ENCODE measurements at regions not wholly inside any gene's neighbourhood (a gene's known extent, or its start where the extent isn't known, plus 50 kb on each side); places are given as distances from the start of the nearest gene placed in this dataset.

- H3K9me3 ChIP-seq (ENCODE audit: low read length), result peaks cover 19% of the 10 kb centered on the region; the same call in 1 of the 2 replicates
- intact Hi-C loops (cut with micrococcal nuclease; ENCODE audit: unreplicated experiment), result no loop called here
- TF ChIP-seq EZH2phosphoT487 (IDR thresholded peaks at IDR 0.05; ENCODE audit: borderline replicate concordance, low read depth, low read length), result no peak
- TF ChIP-seq CTCF (conservative IDR thresholded peaks at IDR 0.05; ENCODE audit: low read length), result no peak
- no peak for DNase-seq (ENCODE audit: low spot score)
- ChIA-PET POLR2A (interaction anchor here (0.6 to 2.4 kb wide), 4 partner anchors 8 to 339 kb away, joined by 3 to 6 read pairs (median 3); no protein-coding TSS in a partner anchor), CTCF (ENCODE audit: unreplicated experiment) (no interaction called here)
- no peaks in the 10 kb centered on the region for H4K20me1 ChIP-seq (ENCODE audit: insufficient read depth, low read length)
- no peak overlapping the region for H3K4me2 ChIP-seq (ENCODE audit: low read length)
- no peaks in the 10 kb centered on the region for H3K79me2 ChIP-seq (ENCODE audit: insufficient read depth, low read depth, low read length)
- no peak overlapping the region for H2AFZ ChIP-seq (ENCODE audit: low read length)
- no TSS peak for BruUV-seq (replicated peaks)
- peaks cover 28% of the 10 kb centered on the region for H3K4me1 ChIP-seq (ENCODE audit: insufficient read depth, low read length, poor library complexity, severe bottlenecking)
- H3K27ac ChIP-seq (ENCODE audit: low read depth, low read length, poor library complexity, severe bottlenecking), result no peak overlapping the region
- no peak overlapping the region for H3K4me3 ChIP-seq (ENCODE audit: low read depth, low read length, poor library complexity, severe bottlenecking)
- H3K36me3 ChIP-seq (ENCODE audit: insufficient read depth, low read length), result peaks cover 10% of the 10 kb centered on the region; the same call in 1 of the 2 replicates
- no peaks in the 10 kb centered on the region for H3K9me2 ChIP-seq (ENCODE audit: insufficient read depth, low read length)
These were observed 349.7 kb downstream of the KIF20B start for GRCh38 chr10:90051053-90051452.

GRCh38 chr10:90051474-90051873 is 350.1 kb downstream of the KIF20B start:
- Histone ChIP-seq H3K4me2 (ENCODE audit: low read length) (no peak overlapping the region), H2AFZ (ENCODE audit: low read length) (no peak overlapping the region), H3K4me1 (ENCODE audit: insufficient read depth, low read length, poor library complexity, severe bottlenecking) (peaks cover 24% of the 10 kb centered on the region), H3K4me3 (ENCODE audit: low read depth, low read length, poor library complexity, severe bottlenecking) (no peak overlapping the region), H3K9me2 (ENCODE audit: insufficient read depth, low read length) (no peaks in the 10 kb centered on the region), H3K79me2 (ENCODE audit: insufficient read depth, low read depth, low read length) (no peaks in the 10 kb centered on the region), H3K36me3 (ENCODE audit: insufficient read depth, low read length) (peaks cover 10% of the 10 kb centered on the region; the same call in 1 of the 2 replicates), H4K20me1 (ENCODE audit: insufficient read depth, low read length) (no peaks in the 10 kb centered on the region), H3K9me3 (ENCODE audit: low read length) (peaks cover 19% of the 10 kb centered on the region; the same call in 1 of the 2 replicates), H3K27ac (ENCODE audit: low read depth, low read length, poor library complexity, severe bottlenecking) (no peak overlapping the region)
- POLR2A ChIA-PET, result interaction anchor here (0.6 to 2.4 kb wide), 7 partner anchors 9 to 1850 kb away, joined by 3 to 6 read pairs (median 3); no protein-coding TSS in a partner anchor
- DNase-seq (ENCODE audit: low spot score), result no peak
- BruUV-seq (replicated peaks), result no TSS peak
- intact Hi-C loops (cut with micrococcal nuclease; ENCODE audit: unreplicated experiment), result no loop called here
- no peak for TF ChIP-seq CTCF (conservative IDR thresholded peaks at IDR 0.05; ENCODE audit: low read length)
- no peak for TF ChIP-seq EZH2phosphoT487 (IDR thresholded peaks at IDR 0.05; ENCODE audit: borderline replicate concordance, low read depth, low read length)
- CTCF ChIA-PET (ENCODE audit: unreplicated experiment), result no interaction called here

GRCh38 chr10:90062786-90063185 is 361.4 kb downstream of the KIF20B start:
- Histone ChIP-seq H3K36me3 (ENCODE audit: insufficient read depth, low read length) (no peaks in the 10 kb centered on the region), H3K79me2 (ENCODE audit: insufficient read depth, low read depth, low read length) (no peaks in the 10 kb centered on the region), H3K4me2 (ENCODE audit: low read length) (no peak overlapping the region), H3K4me1 (ENCODE audit: insufficient read depth, low read length, poor library complexity, severe bottlenecking) (no peaks in the 10 kb centered on the region), H3K4me3 (ENCODE audit: low read depth, low read length, poor library complexity, severe bottlenecking) (no peak overlapping the region), H3K9me2 (ENCODE audit: insufficient read depth, low read length) (no peaks in the 10 kb centered on the region), H3K27ac (ENCODE audit: low read depth, low read length, poor library complexity, severe bottlenecking) (no peak overlapping the region), H3K9me3 (ENCODE audit: low read length) (no peaks in the 10 kb centered on the region), H2AFZ (ENCODE audit: low read length) (no peak overlapping the region), H4K20me1 (ENCODE audit: insufficient read depth, low read length) (no peaks in the 10 kb centered on the region)
- ChIA-PET CTCF (ENCODE audit: unreplicated experiment) (no interaction called here), POLR2A (interaction anchor here (1.4 kb wide), 1 partner anchor 14 kb away, joined by 6 read pairs; no protein-coding TSS in a partner anchor)
- no peak for DNase-seq (ENCODE audit: low spot score)
- TF ChIP-seq CTCF (conservative IDR thresholded peaks at IDR 0.05; ENCODE audit: low read length) (no peak), EZH2phosphoT487 (IDR thresholded peaks at IDR 0.05; ENCODE audit: borderline replicate concordance, low read depth, low read length) (no peak)
- intact Hi-C loops (cut with micrococcal nuclease; ENCODE audit: unreplicated experiment), result no loop called here
- no TSS peak for BruUV-seq (replicated peaks)

All from OCI-LY7 (cell line).